AG09309 (cell line): ENCODE measurements at regions not wholly inside any gene's neighbourhood (a gene's known extent, or its start where the extent isn't known, plus 50 kb on each side); places are given as distances from the start of the nearest gene placed in this dataset.

Source experiments
- DNase-seq: peaks from one replicate; pipeline ENCODE4 v3.0.0-alpha.2; 2010; ENCODE audit warnings: low read depth
- H3K4me3 ChIP-seq: 2 replicates; pipeline ENCODE4 v1.5.1; 2011; ENCODE audit warnings: mild to moderate bottlenecking, low read depth, low read length, moderate library complexity; ENCODE audit not compliant: control insufficient read depth
- TF ChIP-seq, protein P1 (sequence below): IDR thresholded peaks from 2 replicates; pipeline ENCODE4 v1.5.1; 2011; ENCODE audit warnings: mild to moderate bottlenecking, low read depth, low read length, inconsistent platforms; ENCODE audit not compliant: insufficient read depth, control insufficient read depth; ENCODE audit errors: missing control alignments

- DNase-seq = no peak
- TF ChIP-seq, protein P1, sequence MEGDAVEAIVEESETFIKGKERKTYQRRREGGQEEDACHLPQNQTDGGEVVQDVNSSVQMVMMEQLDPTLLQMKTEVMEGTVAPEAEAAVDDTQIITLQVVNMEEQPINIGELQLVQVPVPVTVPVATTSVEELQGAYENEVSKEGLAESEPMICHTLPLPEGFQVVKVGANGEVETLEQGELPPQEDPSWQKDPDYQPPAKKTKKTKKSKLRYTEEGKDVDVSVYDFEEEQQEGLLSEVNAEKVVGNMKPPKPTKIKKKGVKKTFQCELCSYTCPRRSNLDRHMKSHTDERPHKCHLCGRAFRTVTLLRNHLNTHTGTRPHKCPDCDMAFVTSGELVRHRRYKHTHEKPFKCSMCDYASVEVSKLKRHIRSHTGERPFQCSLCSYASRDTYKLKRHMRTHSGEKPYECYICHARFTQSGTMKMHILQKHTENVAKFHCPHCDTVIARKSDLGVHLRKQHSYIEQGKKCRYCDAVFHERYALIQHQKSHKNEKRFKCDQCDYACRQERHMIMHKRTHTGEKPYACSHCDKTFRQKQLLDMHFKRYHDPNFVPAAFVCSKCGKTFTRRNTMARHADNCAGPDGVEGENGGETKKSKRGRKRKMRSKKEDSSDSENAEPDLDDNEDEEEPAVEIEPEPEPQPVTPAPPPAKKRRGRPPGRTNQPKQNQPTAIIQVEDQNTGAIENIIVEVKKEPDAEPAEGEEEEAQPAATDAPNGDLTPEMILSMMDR = no peak
- no peak overlapping the region for H3K4me3 ChIP-seq
Observed at GRCh38 chr18:41524674-41525470, 430.2 kb upstream of the PIK3C3 start.

DNA sequence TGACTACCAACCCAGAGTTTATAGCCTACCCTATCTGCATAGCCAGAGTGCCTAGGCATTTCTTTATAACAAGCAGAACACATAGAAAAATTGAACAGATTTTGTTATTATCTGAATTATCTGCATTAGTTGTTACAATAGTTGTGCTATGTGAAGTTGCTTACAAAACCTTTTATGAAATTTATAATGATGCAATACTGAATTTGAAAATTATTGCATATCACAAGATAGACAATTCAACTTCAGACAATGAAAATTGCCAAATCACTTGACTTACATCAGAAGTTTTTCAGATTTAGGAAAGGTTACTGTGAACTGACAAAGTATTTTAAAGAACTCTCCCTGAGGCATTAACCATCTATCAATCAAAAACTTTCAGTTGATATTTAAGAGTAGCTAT, 437.9 kb upstream of the PIK3C3 start:
- DNase-seq = no peak
- H3K4me3 ChIP-seq = no peak overlapping the region
- TF ChIP-seq, protein P1 = no peak

GRCh38 chr18:41513438-41513837, 441.6 kb upstream of the PIK3C3 start:
- DNase-seq = no peak
- no peak overlapping the region for H3K4me3 ChIP-seq
- TF ChIP-seq, protein P1 = no peak

- TF ChIP-seq, protein P1 = no peak
- DNase-seq = no peak
- H3K4me3 ChIP-seq = no peak overlapping the region
Observed at GRCh38 chr18:41504316-41504715, 450.7 kb upstream of the PIK3C3 start.

DNA sequence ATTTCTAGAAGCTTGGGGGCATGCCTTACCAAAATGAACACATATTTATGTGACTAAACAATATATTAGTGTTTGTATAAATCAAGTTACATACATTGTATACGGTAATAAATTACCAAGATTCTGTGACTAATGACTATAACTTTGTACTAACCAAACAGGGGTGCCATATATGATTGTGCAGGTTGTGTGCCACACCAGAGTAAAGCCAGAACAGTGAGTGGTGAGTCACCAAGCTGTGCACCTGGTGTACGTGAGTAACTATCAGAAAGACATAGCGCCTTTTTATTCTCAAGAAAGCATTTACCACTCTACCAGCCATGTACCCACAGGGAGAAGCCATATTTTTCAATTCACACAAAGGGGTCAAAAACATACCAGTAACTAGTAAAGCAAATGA, 453.2 kb upstream of the PIK3C3 start:
- TF ChIP-seq, protein P1 = no peak
- no peak for DNase-seq
- no peak overlapping the region for H3K4me3 ChIP-seq

GRCh38 chr18:41499345-41499744, 455.7 kb upstream of the PIK3C3 start:
- TF ChIP-seq, protein P1 = no peak

More at GRCh38 chr18:41499345-41499744, 455.7 kb upstream of the PIK3C3 start:
- no peak overlapping the region for H3K4me3 ChIP-seq
- no peak for DNase-seq
